H1 (cell line): ENCODE measurements at regions not wholly inside any gene's neighbourhood (a gene's known extent, or its start where the extent isn't known, plus 50 kb on each side); places are given as distances from the start of the nearest gene placed in this dataset.

Experiments
- CTCF ChIA-PET: fragments of 300-600 bp; sonication (Branson Sonifier 250); formaldehyde crosslinking; loops from one replicate; lab custom pipeline; 2021; ENCODE audit not compliant: partially characterized antibody; lab: Charles Lee
- POLR2A ChIA-PET: fragments of 300-600 bp; sonication (Branson Sonifier 250); formaldehyde crosslinking; loops from one replicate; lab custom pipeline; 2021; ENCODE audit warnings: inconsistent platforms; ENCODE audit not compliant: partially characterized antibody; lab: Charles Lee
- DNase-seq, 2 experiments: peaks; one replicate each; pipeline versions ENCODE4 v3.0.0 to v3.0.0-alpha.2; 2010 to 2022; ENCODE audit warnings: low spot score in 2 of 2, low read depth in 1 of 2, mixed read lengths in 1 of 2
- FAIRE-seq: peaks from 2 replicates; lab custom pipeline; 2011; peaks lifted over from hg19 to GRCh38; lab: Jason Lieb, UNC
- H2AFZ ChIP-seq: 2 replicates; pipeline ENCODE4 v1.8.1; 2012; ENCODE audit warnings: low read length, inconsistent platforms
- H2AK5ac ChIP-seq: 2 replicates; pipeline ENCODE4 v1.6.1; 2013; ENCODE audit warnings: low read depth, low read length
- H2BK120ac ChIP-seq: replicated peaks from 2 replicates; pipeline ENCODE3; 2013; ENCODE audit warnings: low read depth, low read length, inconsistent platforms
- H2BK12ac ChIP-seq: 2 replicates; pipeline ENCODE4 v1.6.1; 2013; ENCODE audit warnings: low read depth, low read length
- H2BK15ac ChIP-seq: 2 replicates; pipeline ENCODE4 v1.6.1; 2013; ENCODE audit warnings: low read length
- H2BK20ac ChIP-seq: 2 replicates; pipeline ENCODE4 v1.6.1; 2013; ENCODE audit warnings: low read length
- H2BK5ac ChIP-seq: 2 replicates; pipeline ENCODE4 v1.6.1; 2013; ENCODE audit warnings: low read depth, low read length
- H3K14ac ChIP-seq: 2 replicates; pipeline ENCODE4 v1.6.1; 2013; ENCODE audit warnings: inconsistent platforms; ENCODE audit not compliant: insufficient read length
- H3K18ac ChIP-seq: 2 replicates; pipeline ENCODE4 v1.6.1; 2013; ENCODE audit warnings: low read length; ENCODE audit errors: extremely low read depth
- H3K23ac ChIP-seq: 2 replicates; pipeline ENCODE4 v1.6.1; 2013; ENCODE audit warnings: inconsistent platforms; ENCODE audit not compliant: insufficient read length
- H3K23me2 ChIP-seq: 2 replicates; pipeline ENCODE4 v1.6.1; 2013; ENCODE audit warnings: low read depth, low read length
- H3K27ac ChIP-seq: 2 replicates; pipeline ENCODE4 v1.6.1; 2011; ENCODE audit warnings: low read depth, low read length, inconsistent platforms
- H3K27me3 ChIP-seq, 4 experiments: replicated peaks in 1 of 4; 1 replicate in 1 of 4; 2 replicates in 3 of 4; pipeline versions ENCODE4 v1.6.1 to v1.8.1; 2011 to 2013; ENCODE audit warnings: low read length in 3 of 4, mild to moderate bottlenecking in 3 of 4, inconsistent platforms in 2 of 4, mixed read lengths in 2 of 4, moderate library complexity in 1 of 4; ENCODE audit not compliant: control insufficient read depth in 3 of 4, insufficient read depth in 3 of 4; ENCODE audit errors: extremely low read depth in 1 of 4
- H3K36me3 ChIP-seq, 4 experiments: 2 replicates each; pipeline versions ENCODE4 v1.6.1 to v1.8.1; 2011 to 2013; ENCODE audit warnings: mild to moderate bottlenecking in 4 of 4, low read length in 3 of 4, moderate library complexity in 2 of 4, control low read depth in 1 of 4, inconsistent platforms in 1 of 4; ENCODE audit not compliant: insufficient read depth in 4 of 4, control insufficient read depth in 2 of 4
- H3K4ac ChIP-seq: replicated peaks from 2 replicates; pipeline ENCODE3; 2013; ENCODE audit warnings: low read length, low read depth, mixed read lengths, inconsistent platforms; ENCODE audit not compliant: insufficient read length
- H3K4me1 ChIP-seq, 4 experiments: replicated peaks in 1 of 4; 1 replicate in 1 of 4; 2 replicates in 3 of 4; pipeline versions ENCODE4 v1.6.1 to v1.8.1; 2011 to 2013; ENCODE audit warnings: low read length in 3 of 4, inconsistent platforms in 2 of 4, mixed read lengths in 1 of 4; ENCODE audit not compliant: insufficient read depth in 4 of 4, control insufficient read depth in 3 of 4
- H3K4me2 ChIP-seq, 2 experiments: 2 replicates each; pipeline versions ENCODE4 v1.6.1 to v1.8.1; 2011 to 2013; ENCODE audit warnings: low read depth in 2 of 2, low read length in 2 of 2, control low read depth in 1 of 2, inconsistent platforms in 1 of 2, mild to moderate bottlenecking in 1 of 2; ENCODE audit not compliant: insufficient read depth in 1 of 2
- H3K4me3 ChIP-seq, 4 experiments: fragments of 200-600, 300-600 bp in 1 of 4; sonication (generic), shearing (Covaris generic), sonication (Bioruptor Twin) in 1 of 4; 2 replicates each; pipeline versions ENCODE4 v1.5.1 to v1.8.1; 2011 to 2016; ENCODE audit warnings: low read length in 4 of 4, low read depth in 3 of 4, control low read depth in 2 of 4, inconsistent platforms in 2 of 4, mild to moderate bottlenecking in 2 of 4, mixed read lengths in 1 of 4, moderate library complexity in 1 of 4; ENCODE audit not compliant: insufficient read depth in 2 of 4; ENCODE audit errors: extremely low read depth in 1 of 4
- H3K56ac ChIP-seq: replicated peaks from 2 replicates; pipeline ENCODE3; 2013; ENCODE audit warnings: low read depth, mild to moderate bottlenecking, mixed read lengths, low read length, inconsistent platforms; ENCODE audit not compliant: insufficient read length
- H3K79me1 ChIP-seq: 2 replicates; pipeline ENCODE4 v1.6.1; 2013; ENCODE audit warnings: low read depth, low read length, control low read depth
- H3K79me2 ChIP-seq, 2 experiments: 2 replicates each; pipeline versions ENCODE4 v1.6.1 to v1.8.1; 2012 to 2013; ENCODE audit warnings: low read length in 2 of 2, mild to moderate bottlenecking in 2 of 2, inconsistent platforms in 1 of 2; ENCODE audit not compliant: insufficient read depth in 2 of 2, control insufficient read depth in 1 of 2
- H3K9ac ChIP-seq, 4 experiments: replicated peaks in 1 of 4; 1 replicate in 1 of 4; 2 replicates in 3 of 4; pipeline versions ENCODE4 v1.6.1 to v1.8.1; 2011 to 2013; ENCODE audit warnings: low read depth in 3 of 4, low read length in 3 of 4, control low read depth in 2 of 4, mild to moderate bottlenecking in 2 of 4, moderate library complexity in 2 of 4, inconsistent platforms in 1 of 4; ENCODE audit errors: extremely low read depth in 1 of 4
- H3K9me3 ChIP-seq, 2 experiments: 2 replicates each; pipeline versions ENCODE4 v1.6.1 to v1.8.1; 2012 to 2013; ENCODE audit warnings: mild to moderate bottlenecking in 2 of 2, moderate library complexity in 2 of 2, control low read depth in 1 of 2, inconsistent platforms in 1 of 2, low read depth in 1 of 2, low read length in 1 of 2, mixed read lengths in 1 of 2; ENCODE audit not compliant: insufficient read depth in 2 of 2
- H4K20me1 ChIP-seq, 2 experiments: replicated peaks in 1 of 2; 2 replicates each; pipeline versions ENCODE3 to v1.8.1; 2011 to 2013; ENCODE audit warnings: inconsistent platforms in 2 of 2, low read length in 2 of 2, mild to moderate bottlenecking in 1 of 2; ENCODE audit not compliant: insufficient read depth in 2 of 2, control insufficient read depth in 1 of 2
- H4K5ac ChIP-seq: 2 replicates; pipeline ENCODE4 v1.6.1; 2013; ENCODE audit warnings: low read length, low read depth, mixed read lengths, inconsistent platforms; ENCODE audit not compliant: insufficient read length
- H4K8ac ChIP-seq: 2 replicates; pipeline ENCODE4 v1.8.0; 2013; ENCODE audit warnings: mild to moderate bottlenecking, moderate library complexity, low read length, inconsistent platforms; ENCODE audit not compliant: insufficient read depth; ENCODE audit errors: extremely low read depth
- H4K91ac ChIP-seq: replicated peaks from 2 replicates; pipeline ENCODE3; 2013; ENCODE audit warnings: low read length, mixed read lengths, inconsistent platforms; ENCODE audit not compliant: insufficient read length
- BRCA1 ChIP-seq: IDR thresholded peaks from 2 replicates; pipeline ENCODE4 v1.6.1; 2012; ENCODE audit warnings: low read depth, low read length, improper control_type of control experiment
- CTCF ChIP-seq, 3 experiments: IDR thresholded peaks; 1 replicate in 2 of 3; 2 replicates in 1 of 3; pipeline versions ENCODE4 v1.5.1 to v1.6.1; 2011; ENCODE audit warnings: low read length in 3 of 3, mild to moderate bottlenecking in 3 of 3, inconsistent platforms in 2 of 3, low read depth in 1 of 3, moderate library complexity in 1 of 3; ENCODE audit not compliant: insufficient read depth in 1 of 3; ENCODE audit errors: control extremely low read depth in 1 of 3
- EZH2 ChIP-seq: fragments of 200-600 bp; sonication (generic); IDR thresholded peaks from 2 replicates; pipeline ENCODE4 v1.7.1; 2012; ENCODE audit warnings: low read depth, mild to moderate bottlenecking, moderate library complexity, low read length, inconsistent platforms; ENCODE audit not compliant: severe bottlenecking
- FOSL1 ChIP-seq: IDR thresholded peaks from 2 replicates; pipeline ENCODE4 v1.6.1; 2011; ENCODE audit warnings: mild to moderate bottlenecking, low read depth, low read length, moderate library complexity; ENCODE audit not compliant: insufficient read depth
- HDAC2 ChIP-seq, 2 experiments: fragments of 300-600 bp in 1 of 2; sonication (generic) in 1 of 2; IDR thresholded peaks; 2 replicates each; pipeline ENCODE4 v1.6.1; 2011 to 2012; ENCODE audit warnings: low read depth in 2 of 2, low read length in 2 of 2, mild to moderate bottlenecking in 2 of 2, moderate library complexity in 2 of 2, borderline replicate concordance in 1 of 2, inconsistent platforms in 1 of 2
- NANOG ChIP-seq: IDR thresholded peaks from 2 replicates; pipeline ENCODE4 v1.6.1; 2011; ENCODE audit warnings: low read length, low read depth, mild to moderate bottlenecking, inconsistent platforms; ENCODE audit not compliant: insufficient read depth, poor library complexity, severe bottlenecking
- RBBP5 ChIP-seq: IDR thresholded peaks from 2 replicates; pipeline ENCODE4 v1.7.1; 2012; ENCODE audit warnings: low read depth, mild to moderate bottlenecking, inconsistent platforms, low read length, moderate library complexity, borderline replicate concordance
- TCF12 ChIP-seq: IDR thresholded peaks from 2 replicates; pipeline ENCODE4 v1.6.1; 2011; ENCODE audit warnings: low read depth, mild to moderate bottlenecking, low read length
- WGBS, 2 experiments: shearing (Covaris generic) in 1 of 2; methylation state at CpG; one replicate each; pipeline versions ENCODE4 v1.1.6 to v1.1.7; 2013 to 2015; ENCODE audit warnings: low lambda C conversion rate in 2 of 2, mixed read lengths in 2 of 2, inconsistent platforms in 1 of 2, low coverage in 1 of 2, missing lambda C conversion rate in 1 of 2; ENCODE audit not compliant: insufficient replicate concordance in 2 of 2, insufficient coverage in 1 of 2, insufficient read length in 1 of 2; ENCODE audit errors: extremely low coverage in 1 of 2, missing lambda C conversion rate in 1 of 2; 5-methylcytosine and 5-hydroxymethylcytosine counted together

- H3K23ac ChIP-seq: no peak overlapping the region
- H4K91ac ChIP-seq: no peak overlapping the region
- H4K5ac ChIP-seq: no peak overlapping the region
- H3K18ac ChIP-seq: no peak overlapping the region
- no peak for FAIRE-seq
- no peaks in the 10 kb centered on the region for H3K36me3 ChIP-seq
- CTCF ChIA-PET: no interaction called here
- no peaks in the 10 kb centered on the region for H3K27me3 ChIP-seq
- no peak overlapping the region for H2BK120ac ChIP-seq
- no peak overlapping the region for H3K4me2 ChIP-seq
- POLR2A ChIA-PET: no interaction called here
- H3K4ac ChIP-seq: no peak overlapping the region
- H3K4me1 ChIP-seq: no peaks in the 10 kb centered on the region
- H2BK15ac ChIP-seq: no peak overlapping the region
- no peak overlapping the region for H3K4me3 ChIP-seq
- H4K8ac ChIP-seq: no peak overlapping the region
- no peak for TF ChIP-seq EZH2
- TF ChIP-seq NANOG: no peak
- TF ChIP-seq TCF12: no peak
- no peak for TF ChIP-seq HDAC2 (IDR thresholded peaks at IDR 0.05; ENCODE audit: borderline replicate concordance in 1 of 2, low read depth in 2 of 2, low read length in 2 of 2)
- TF ChIP-seq CTCF (IDR thresholded peaks at IDR 0.05; ENCODE audit: control extremely low read depth in 1 of 3, insufficient read depth in 1 of 3, low read depth in 1 of 3, low read length in 3 of 3): no peak
- no peak for TF ChIP-seq FOSL1
- TF ChIP-seq RBBP5: no peak
- no peak for TF ChIP-seq BRCA1
- no peak overlapping the region for H2AK5ac ChIP-seq
- no peak overlapping the region for H2BK20ac ChIP-seq
- DNase-seq: no peak
- H3K79me1 ChIP-seq: no peaks in the 10 kb centered on the region
- H3K23me2 ChIP-seq: no peaks in the 10 kb centered on the region
- no peak overlapping the region for H2BK12ac ChIP-seq
- H3K79me2 ChIP-seq: no peaks in the 10 kb centered on the region
- H3K27ac ChIP-seq: no peak overlapping the region
- H3K14ac ChIP-seq: no peak overlapping the region
- H2BK5ac ChIP-seq: no peak overlapping the region
- H3K9ac ChIP-seq: no peak overlapping the region
- peaks cover 5 to 9% of the 10 kb centered on the region in 2 experiments; a peak in 1 of 4 replicates for H3K9me3 ChIP-seq
- WGBS, 2 experiments: 91% methylated on average over 6 of the region's 6 CpGs; no CpG with 5 or more reads in 1 of the 2 experiments
- no peak overlapping the region for H3K56ac ChIP-seq
- H2AFZ ChIP-seq: no peak overlapping the region
- no peaks in the 10 kb centered on the region for H4K20me1 ChIP-seq
These were observed 72.4 kb upstream of the SYT1 start for GRCh38 chr12:78792052-78792698.
